ENCODE measurements at regions not wholly inside any gene's neighbourhood (a gene's known extent, or its start where the extent isn't known, plus 50 kb on each side); places are given as distances from the start of the nearest gene placed in this dataset.

DNA sequence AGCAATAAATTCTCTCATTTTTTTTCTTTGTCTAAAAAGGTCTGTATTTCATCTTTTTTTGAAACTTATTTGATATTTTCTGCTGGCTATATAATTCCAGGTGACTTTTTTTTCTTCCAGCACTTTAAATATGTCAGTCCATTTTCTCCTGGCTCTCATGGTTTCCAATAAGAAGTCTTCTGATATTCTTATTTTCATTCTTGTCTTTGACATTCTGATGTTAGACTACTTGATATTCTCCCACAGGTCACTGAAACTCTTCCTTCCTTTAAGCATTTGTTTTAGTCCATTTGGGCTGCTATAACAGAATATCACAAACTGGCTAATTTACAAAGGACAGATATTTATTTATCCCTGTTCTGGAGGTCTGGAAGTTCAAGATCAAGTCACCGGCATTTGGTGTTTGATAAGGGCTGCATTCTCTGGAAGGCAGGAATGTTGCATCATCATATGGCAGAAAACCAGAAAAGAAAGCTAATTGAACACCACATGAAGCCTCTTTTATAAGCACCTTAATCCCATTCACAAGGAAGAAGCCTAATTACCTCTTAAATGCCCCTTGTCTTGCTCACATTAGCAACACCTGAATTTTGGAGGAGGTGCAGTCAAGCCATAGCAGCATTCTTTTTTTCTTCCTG lies 242.1 kb upstream of the TNRC6C start:
- TF ChIP-seq CREB1 (IDR thresholded peaks at IDR 0.05; ENCODE audit: low read depth) (no peak), TCF12 (IDR thresholded peaks at IDR 0.05; ENCODE audit: low read depth) (no peak), ZBTB7A (IDR thresholded peaks at IDR 0.05; ENCODE audit: low read depth) (no peak), TAF1 (IDR thresholded peaks at IDR 0.05; ENCODE audit: low read depth) (no peak)

GRCh38 chr17:77717941-77718668 lies 240.4 kb upstream of the TNRC6C start:
- no peak for TF ChIP-seq EP300 (IDR thresholded peaks at IDR 0.05; ENCODE audit: borderline replicate concordance)
- TF ChIP-seq, protein P1, sequence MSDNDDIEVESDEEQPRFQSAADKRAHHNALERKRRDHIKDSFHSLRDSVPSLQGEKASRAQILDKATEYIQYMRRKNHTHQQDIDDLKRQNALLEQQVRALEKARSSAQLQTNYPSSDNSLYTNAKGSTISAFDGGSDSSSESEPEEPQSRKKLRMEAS (IDR thresholded peaks at IDR 0.05), result no peak
- TF ChIP-seq, protein P2, sequence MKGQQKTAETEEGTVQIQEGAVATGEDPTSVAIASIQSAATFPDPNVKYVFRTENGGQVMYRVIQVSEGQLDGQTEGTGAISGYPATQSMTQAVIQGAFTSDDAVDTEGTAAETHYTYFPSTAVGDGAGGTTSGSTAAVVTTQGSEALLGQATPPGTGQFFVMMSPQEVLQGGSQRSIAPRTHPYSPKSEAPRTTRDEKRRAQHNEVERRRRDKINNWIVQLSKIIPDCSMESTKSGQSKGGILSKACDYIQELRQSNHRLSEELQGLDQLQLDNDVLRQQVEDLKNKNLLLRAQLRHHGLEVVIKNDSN (IDR thresholded peaks at IDR 0.05), result no peak
- TF ChIP-seq REST (IDR thresholded peaks at IDR 0.05; ENCODE audit: low read depth), result no peak
- TF ChIP-seq RAD21 (IDR thresholded peaks at IDR 0.05; ENCODE audit: low read depth), result no peak
- TF ChIP-seq TEAD4 (IDR thresholded peaks at IDR 0.05), result no peak
- no peak for TF ChIP-seq YY1 (IDR thresholded peaks at IDR 0.05; ENCODE audit: low read depth)
- TF ChIP-seq NFIC (IDR thresholded peaks at IDR 0.05), result no peak

DNA sequence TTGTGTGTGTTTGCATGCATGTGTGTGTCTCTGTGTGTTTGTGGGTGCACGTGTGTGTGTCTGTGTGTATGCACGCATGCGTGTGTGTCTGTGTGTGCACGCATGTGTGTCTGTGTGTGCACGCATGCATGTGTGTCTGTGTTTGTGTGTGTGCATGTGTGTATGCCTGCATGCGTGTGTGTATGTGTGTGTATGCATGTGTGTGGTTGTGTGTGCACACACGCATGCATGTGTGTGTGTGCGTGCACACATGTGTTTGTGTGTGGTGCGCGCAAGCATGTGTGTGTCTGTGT lies 239.9 kb upstream of the TNRC6C start:
- TF ChIP-seq TCF12 (IDR thresholded peaks at IDR 0.05; ENCODE audit: low read depth), result no peak
- TF ChIP-seq REST (IDR thresholded peaks at IDR 0.05; ENCODE audit: low read depth), result no peak
- no peak for TF ChIP-seq EGR1 (IDR thresholded peaks at IDR 0.05)
- no peak for TF ChIP-seq TAF1 (IDR thresholded peaks at IDR 0.05; ENCODE audit: low read depth)
- no peak for TF ChIP-seq TEAD4 (IDR thresholded peaks at IDR 0.05)
- TF ChIP-seq CREB1 (IDR thresholded peaks at IDR 0.05; ENCODE audit: low read depth), result no peak
- TF ChIP-seq, protein P2 (IDR thresholded peaks at IDR 0.05), result no peak
- no peak for TF ChIP-seq RAD21 (IDR thresholded peaks at IDR 0.05; ENCODE audit: low read depth)
- TF ChIP-seq, protein P1 (IDR thresholded peaks at IDR 0.05), result no peak
- no peak for TF ChIP-seq EP300 (IDR thresholded peaks at IDR 0.05; ENCODE audit: borderline replicate concordance)
- TF ChIP-seq FOXM1 (IDR thresholded peaks at IDR 0.05; ENCODE audit: borderline replicate concordance, low read depth), result no peak

DNA sequence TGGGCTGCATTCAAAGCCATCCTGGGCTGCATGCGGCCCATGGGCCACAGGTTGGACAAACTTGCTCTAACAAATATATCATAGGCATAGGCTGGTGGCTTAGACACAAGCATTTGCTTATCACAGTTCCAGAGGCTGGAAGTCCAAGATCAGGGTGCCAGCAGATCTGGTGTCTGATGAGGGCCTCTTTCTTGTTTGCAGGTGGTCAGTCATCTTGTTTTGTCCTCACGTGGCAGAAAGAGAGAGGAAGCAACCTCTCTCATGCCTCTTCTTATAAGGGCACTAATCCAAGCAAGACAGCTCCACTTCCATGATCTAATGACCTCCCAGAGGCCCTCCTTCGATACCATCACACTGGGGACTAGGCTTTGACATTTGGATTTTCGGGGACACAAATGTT lies 238.7 kb upstream of the TNRC6C start:
- TF ChIP-seq NFIC (IDR thresholded peaks at IDR 0.05), result no peak
- TF ChIP-seq FOXM1 (IDR thresholded peaks at IDR 0.05; ENCODE audit: borderline replicate concordance, low read depth), result no peak
- TF ChIP-seq CREB1 (IDR thresholded peaks at IDR 0.05; ENCODE audit: low read depth), result no peak
- TF ChIP-seq TCF12 (IDR thresholded peaks at IDR 0.05; ENCODE audit: low read depth), result no peak
- no peak for TF ChIP-seq EP300 (IDR thresholded peaks at IDR 0.05; ENCODE audit: borderline replicate concordance)

DNA sequence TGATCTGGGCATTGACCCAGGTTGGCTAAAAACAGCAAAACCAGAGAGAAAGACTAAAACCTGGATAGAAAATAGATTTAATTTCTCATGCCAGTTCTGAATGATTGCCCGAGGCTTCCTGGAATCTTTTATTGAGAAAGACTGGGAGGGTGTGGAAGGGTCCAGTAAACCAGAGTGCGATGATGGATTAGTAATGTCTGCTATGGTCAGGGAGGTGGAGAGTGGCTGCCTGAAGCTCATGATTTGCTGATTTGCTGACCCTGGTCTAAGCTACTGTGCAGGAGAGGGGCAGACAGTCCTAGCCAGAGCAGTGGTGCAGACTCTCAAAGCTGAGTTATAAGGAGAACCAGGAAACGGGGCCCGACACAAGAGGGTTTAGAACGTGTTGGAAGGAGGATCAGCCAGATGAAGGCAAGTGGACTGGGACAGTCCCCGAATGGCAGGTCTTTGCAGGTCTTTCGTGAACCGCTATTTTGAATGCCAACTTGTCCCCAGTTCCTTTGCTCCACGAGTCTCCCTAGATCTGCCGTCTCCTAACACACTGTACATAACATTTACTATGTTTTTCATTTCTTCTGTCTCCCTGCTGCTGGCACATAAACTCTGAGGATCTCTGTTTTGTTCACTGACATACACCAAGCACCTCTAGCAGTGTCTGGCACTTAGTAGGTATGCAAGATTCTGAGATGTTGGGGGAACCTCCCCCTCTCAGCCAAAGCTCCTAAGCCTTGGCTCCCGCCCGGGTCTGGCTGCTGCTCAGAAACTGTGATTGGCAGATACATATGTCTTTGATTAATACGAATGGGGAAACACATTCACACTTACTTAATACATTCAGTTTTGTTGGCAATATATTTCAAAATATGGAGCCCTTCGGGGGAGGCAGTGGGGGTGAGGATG lies 237.3 kb upstream of the TNRC6C start:
- TF ChIP-seq EP300 (IDR thresholded peaks at IDR 0.05; ENCODE audit: borderline replicate concordance), result no peak

DNA sequence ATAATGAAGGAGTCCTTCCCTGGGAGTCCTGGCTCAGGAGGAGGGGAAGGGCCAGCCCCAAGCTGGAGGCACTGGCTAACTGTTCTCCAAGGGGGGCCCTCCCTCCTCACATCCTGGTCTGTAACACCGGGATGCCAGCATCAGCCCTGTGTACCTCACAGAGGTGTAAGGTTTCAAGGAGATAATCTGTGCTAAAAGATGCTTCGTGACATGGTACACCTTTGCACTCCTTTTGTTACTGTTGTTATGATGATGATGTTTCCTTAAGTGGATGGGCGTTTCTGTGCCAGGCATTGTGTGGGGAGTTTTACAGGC lies 236.7 kb upstream of the TNRC6C start:
- TF ChIP-seq TAF1 (IDR thresholded peaks at IDR 0.05; ENCODE audit: low read depth) (no peak), EP300 (IDR thresholded peaks at IDR 0.05; ENCODE audit: borderline replicate concordance) (no peak), REST (IDR thresholded peaks at IDR 0.05; ENCODE audit: low read depth) (no peak), YY1 (IDR thresholded peaks at IDR 0.05; ENCODE audit: low read depth) (no peak), TCF12 (IDR thresholded peaks at IDR 0.05; ENCODE audit: low read depth) (no peak), FOXM1 (IDR thresholded peaks at IDR 0.05; ENCODE audit: borderline replicate concordance, low read depth) (no peak), RAD21 (IDR thresholded peaks at IDR 0.05; ENCODE audit: low read depth) (no peak), ZBTB7A (IDR thresholded peaks at IDR 0.05; ENCODE audit: low read depth) (no peak)

Data from Ishikawa (cell line).